ENCODE measurements at regions not wholly inside any gene's neighbourhood (a gene's known extent, or its start where the extent isn't known, plus 50 kb on each side); places are given as distances from the start of the nearest gene placed in this dataset.

- no peak for TF ChIP-seq CBX2 (IDR thresholded peaks at IDR 0.05; ENCODE audit: low read depth, low read length)
- no peak for TF ChIP-seq CBX2 (CRISPR knock-in tag; IDR thresholded peaks at IDR 0.05; ENCODE audit: low read depth)
- TF ChIP-seq KLF9 (CRISPR knock-in tag; IDR thresholded peaks at IDR 0.05; ENCODE audit: low read depth): no peak
- no peak for TF ChIP-seq POLR2A (IDR thresholded peaks at IDR 0.05; ENCODE audit: insufficient read depth in 1 of 2, low read depth in 2 of 2, low read length in 2 of 2)
- TF ChIP-seq RAD21 (CRISPR knock-in tag; IDR thresholded peaks at IDR 0.05): no peak
- TF ChIP-seq ZNF331 (CRISPR knock-in tag; IDR thresholded peaks at IDR 0.05): no peak
- TF ChIP-seq, protein P1, sequence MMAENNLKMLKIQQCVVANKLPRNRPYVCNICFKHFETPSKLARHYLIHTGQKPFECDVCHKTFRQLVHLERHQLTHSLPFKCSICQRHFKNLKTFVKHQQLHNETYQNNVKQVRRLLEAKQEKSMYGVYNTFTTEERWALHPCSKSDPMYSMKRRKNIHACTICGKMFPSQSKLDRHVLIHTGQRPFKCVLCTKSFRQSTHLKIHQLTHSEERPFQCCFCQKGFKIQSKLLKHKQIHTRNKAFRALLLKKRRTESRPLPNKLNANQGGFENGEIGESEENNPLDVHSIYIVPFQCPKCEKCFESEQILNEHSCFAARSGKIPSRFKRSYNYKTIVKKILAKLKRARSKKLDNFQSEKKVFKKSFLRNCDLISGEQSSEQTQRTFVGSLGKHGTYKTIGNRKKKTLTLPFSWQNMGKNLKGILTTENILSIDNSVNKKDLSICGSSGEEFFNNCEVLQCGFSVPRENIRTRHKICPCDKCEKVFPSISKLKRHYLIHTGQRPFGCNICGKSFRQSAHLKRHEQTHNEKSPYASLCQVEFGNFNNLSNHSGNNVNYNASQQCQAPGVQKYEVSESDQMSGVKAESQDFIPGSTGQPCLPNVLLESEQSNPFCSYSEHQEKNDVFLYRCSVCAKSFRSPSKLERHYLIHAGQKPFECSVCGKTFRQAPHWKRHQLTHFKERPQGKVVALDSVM (CRISPR knock-in tag; IDR thresholded peaks at IDR 0.05): no peak
- TF ChIP-seq ZBTB7A (CRISPR knock-in tag; IDR thresholded peaks at IDR 0.05): no peak
- TF ChIP-seq TBX3 (IDR thresholded peaks at IDR 0.05; ENCODE audit: borderline replicate concordance): no peak
- TF ChIP-seq, protein P2, sequence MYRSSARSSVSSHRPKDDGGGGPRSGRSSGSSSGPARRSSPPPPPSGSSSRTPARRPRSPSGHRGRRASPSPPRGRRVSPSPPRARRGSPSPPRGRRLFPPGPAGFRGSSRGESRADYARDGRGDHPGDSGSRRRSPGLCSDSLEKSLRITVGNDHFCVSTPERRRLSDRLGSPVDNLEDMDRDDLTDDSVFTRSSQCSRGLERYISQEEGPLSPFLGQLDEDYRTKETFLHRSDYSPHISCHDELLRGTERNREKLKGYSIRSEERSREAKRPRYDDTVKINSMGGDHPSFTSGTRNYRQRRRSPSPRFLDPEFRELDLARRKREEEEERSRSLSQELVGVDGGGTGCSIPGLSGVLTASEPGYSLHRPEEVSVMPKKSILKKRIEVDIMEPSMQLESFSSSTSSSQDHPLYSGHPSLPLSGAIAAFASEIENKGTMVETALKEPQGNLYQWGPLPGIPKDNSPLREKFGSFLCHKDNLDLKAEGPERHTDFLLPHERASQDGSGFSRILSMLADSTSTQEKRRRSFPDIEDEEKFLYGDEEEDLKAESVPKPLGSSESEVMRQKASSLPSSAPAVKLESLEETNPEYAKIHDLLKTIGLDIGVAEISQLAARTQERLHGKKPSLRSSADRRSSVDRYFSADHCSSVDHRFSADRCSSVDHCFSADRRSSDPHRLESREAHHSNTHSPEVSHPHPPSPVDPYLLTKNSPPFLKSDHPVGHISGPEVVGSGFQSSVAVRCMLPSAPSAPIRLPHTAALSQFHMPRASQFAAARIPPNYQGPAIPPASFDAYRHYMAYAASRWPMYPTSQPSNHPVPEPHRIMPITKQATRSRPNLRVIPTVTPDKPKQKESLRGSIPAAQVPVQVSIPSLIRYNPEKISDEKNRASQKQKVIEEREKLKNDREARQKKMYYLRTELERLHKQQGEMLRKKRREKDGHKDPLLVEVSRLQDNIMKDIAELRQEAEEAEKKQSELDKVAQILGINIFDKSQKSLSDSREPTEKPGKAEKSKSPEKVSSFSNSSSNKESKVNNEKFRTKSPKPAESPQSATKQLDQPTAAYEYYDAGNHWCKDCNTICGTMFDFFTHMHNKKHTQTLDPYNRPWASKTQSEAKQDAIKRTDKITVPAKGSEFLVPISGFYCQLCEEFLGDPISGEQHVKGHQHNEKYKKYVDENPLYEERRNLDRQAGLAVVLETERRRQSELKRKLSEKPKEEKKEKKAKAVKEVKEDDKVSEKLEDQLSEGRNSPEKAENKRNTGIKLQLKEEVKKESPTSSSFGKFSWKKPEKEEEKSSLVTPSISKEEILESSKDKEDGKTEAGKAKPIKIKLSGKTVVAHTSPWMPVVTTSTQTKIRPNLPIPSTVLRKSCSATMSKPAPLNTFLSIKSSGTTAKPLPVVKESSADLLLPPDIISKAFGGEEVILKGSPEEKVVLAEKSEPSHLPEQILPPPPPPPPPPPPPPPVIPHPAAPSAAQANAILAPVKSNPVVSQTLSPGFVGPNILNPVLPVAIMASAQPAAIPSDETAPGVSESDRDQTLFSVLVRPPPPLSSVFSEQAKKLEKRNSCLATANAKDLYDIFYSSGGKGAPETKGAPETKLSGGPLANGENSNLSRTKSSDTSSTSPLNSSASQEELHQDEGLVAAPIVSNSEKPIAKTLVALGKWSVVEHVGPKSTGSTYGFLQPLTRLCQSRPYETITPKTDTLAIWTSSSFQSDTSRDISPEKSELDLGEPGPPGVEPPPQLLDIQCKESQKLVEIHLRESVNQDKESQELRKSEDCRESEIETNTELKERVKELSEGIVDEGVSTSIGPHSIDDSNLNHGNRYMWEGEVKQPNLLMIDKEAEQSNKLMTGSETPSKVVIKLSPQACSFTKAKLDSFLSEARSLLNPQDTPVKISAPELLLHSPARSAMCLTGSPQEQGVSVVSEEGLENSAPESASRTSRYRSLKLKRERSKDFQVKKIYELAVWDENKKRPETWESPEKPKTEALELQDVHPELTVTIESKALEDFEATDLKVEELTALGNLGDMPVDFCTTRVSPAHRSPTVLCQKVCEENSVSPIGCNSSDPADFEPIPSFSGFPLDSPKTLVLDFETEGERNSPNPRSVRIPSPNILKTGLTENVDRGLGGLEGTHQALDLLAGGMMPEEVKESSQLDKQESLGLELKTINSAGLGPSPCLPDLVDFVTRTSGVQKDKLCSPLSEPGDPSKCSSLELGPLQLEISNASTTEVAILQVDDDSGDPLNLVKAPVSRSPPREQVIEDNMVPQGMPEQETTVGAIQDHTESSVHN (CRISPR knock-in tag; IDR thresholded peaks at IDR 0.05): no peak
- TF ChIP-seq DPF2 (CRISPR knock-in tag; IDR thresholded peaks at IDR 0.05; ENCODE audit: borderline replicate concordance, low read depth): no peak
- no peak for TF ChIP-seq ZNF747 (CRISPR knock-in tag; IDR thresholded peaks at IDR 0.05; ENCODE audit: borderline replicate concordance)
- no peak for TF ChIP-seq HINFP (CRISPR knock-in tag; IDR thresholded peaks at IDR 0.05; ENCODE audit: low read depth)
These were observed 110.6 kb downstream of the SH3TC2 start for GRCh38 chr5:148952097-148952867.

Measured in HepG2 (cell line).